ENCODE measurements at regions not wholly inside any gene's neighbourhood (a gene's known extent, or its start where the extent isn't known, plus 50 kb on each side); places are given as distances from the start of the nearest gene placed in this dataset.

DNA sequence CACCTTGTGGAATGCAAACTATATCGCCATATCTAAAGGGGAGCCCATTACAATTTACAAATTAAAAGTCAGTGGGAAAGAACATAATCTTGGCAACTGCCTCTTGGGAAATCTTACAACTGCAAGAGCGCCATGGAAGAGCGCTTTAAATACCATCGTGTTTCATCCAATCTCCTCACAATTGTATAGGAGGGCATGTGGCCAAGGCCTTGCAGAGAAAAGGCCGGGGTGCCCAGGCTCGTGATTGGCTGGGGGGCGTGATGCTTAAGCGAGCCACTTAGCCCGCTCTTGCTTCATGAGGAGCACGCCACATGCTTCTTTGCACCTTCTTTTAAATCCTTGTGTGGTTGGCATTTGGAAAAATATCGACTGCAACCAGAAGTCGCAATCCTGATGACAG, 69.8 kb upstream of the NFIB start:
- FAIRE-seq = no peak
- H3K4me1 Mint-ChIP-seq (ENCODE audit: low read depth, unreplicated experiment) = no peaks in the 10 kb centered on the region

DNA sequence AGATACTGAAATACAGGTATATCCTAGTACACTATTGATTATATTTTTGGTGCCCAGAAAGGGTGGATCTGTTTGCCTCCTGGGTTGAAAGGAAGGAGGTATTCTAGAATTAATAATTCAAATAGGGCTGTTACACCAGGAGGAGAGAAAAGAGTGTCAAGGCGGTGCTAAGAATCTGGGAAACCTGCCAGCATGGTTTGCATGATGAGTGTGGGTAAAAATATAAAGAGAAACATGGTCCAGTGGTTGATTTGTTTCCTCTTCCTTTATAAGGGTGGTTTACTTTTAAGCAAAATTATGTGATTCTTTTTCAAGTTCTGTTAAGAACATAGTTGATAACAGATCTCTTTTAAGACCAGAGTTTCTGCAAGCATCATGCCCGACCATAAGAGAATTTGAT, 69.4 kb upstream of the NFIB start:
- Histone ChIP-seq H2AFZ (ENCODE audit: low read depth, low read length) (no peak overlapping the region), H3K27me3 (ENCODE audit: insufficient read depth, low read length) (no peaks in the 10 kb centered on the region), H3K27ac (ENCODE audit: low read depth, low read length) (no peak overlapping the region), H3K4me3 (ENCODE audit: insufficient read depth, low read depth, low read length) (no peak overlapping the region), H3K4me2 (ENCODE audit: low read length) (no peak overlapping the region), H3K9ac (ENCODE audit: low read length) (no peak overlapping the region), H3K36me3 (ENCODE audit: insufficient read depth, low read length) (no peaks in the 10 kb centered on the region), H3K79me2 (ENCODE audit: insufficient read depth, low read length) (no peaks in the 10 kb centered on the region), H3K4me1 (ENCODE audit: insufficient read depth, low read length) (no peaks in the 10 kb centered on the region), H3K9me3 (ENCODE audit: insufficient read depth, low read depth, low read length) (no peaks in the 10 kb centered on the region), H4K20me1 (ENCODE audit: insufficient read depth, low read length) (no peaks in the 10 kb centered on the region)
- H3K4me1 Mint-ChIP-seq (ENCODE audit: low read depth, unreplicated experiment) = no peaks in the 10 kb centered on the region
- TF ChIP-seq EZH2 (IDR thresholded peaks at IDR 0.05; ENCODE audit: insufficient read depth, low read length) = no peak
- TF ChIP-seq, protein P1, sequence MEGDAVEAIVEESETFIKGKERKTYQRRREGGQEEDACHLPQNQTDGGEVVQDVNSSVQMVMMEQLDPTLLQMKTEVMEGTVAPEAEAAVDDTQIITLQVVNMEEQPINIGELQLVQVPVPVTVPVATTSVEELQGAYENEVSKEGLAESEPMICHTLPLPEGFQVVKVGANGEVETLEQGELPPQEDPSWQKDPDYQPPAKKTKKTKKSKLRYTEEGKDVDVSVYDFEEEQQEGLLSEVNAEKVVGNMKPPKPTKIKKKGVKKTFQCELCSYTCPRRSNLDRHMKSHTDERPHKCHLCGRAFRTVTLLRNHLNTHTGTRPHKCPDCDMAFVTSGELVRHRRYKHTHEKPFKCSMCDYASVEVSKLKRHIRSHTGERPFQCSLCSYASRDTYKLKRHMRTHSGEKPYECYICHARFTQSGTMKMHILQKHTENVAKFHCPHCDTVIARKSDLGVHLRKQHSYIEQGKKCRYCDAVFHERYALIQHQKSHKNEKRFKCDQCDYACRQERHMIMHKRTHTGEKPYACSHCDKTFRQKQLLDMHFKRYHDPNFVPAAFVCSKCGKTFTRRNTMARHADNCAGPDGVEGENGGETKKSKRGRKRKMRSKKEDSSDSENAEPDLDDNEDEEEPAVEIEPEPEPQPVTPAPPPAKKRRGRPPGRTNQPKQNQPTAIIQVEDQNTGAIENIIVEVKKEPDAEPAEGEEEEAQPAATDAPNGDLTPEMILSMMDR (IDR thresholded peaks at IDR 0.05; ENCODE audit: insufficient read depth, low read depth, low read length) = no peak
- H3K27ac Mint-ChIP-seq (ENCODE audit: unreplicated experiment) = no peak overlapping the region
- FAIRE-seq (no peak), DNase-seq (ENCODE audit: low read depth) (peak; percentile 57)
- no peaks in the 10 kb centered on the region for H3K36me3 Mint-ChIP-seq (ENCODE audit: low read depth, unreplicated experiment)
- peaks cover 10% of the 10 kb centered on the region for H3K27me3 Mint-ChIP-seq (ENCODE audit: low read depth, unreplicated experiment)
- H3K4me3 Mint-ChIP-seq (ENCODE audit: unreplicated experiment) = no peak overlapping the region
- no peaks in the 10 kb centered on the region for H3K9me3 Mint-ChIP-seq (ENCODE audit: unreplicated experiment)

More for the DNA sequence above, 69.8 kb upstream of the NFIB start:
- Histone ChIP-seq H3K4me3 (ENCODE audit: insufficient read depth, low read depth, low read length) (no peak overlapping the region), H3K4me1 (ENCODE audit: insufficient read depth, low read length) (no peaks in the 10 kb centered on the region), H4K20me1 (ENCODE audit: insufficient read depth, low read length) (no peaks in the 10 kb centered on the region), H2AFZ (ENCODE audit: low read depth, low read length) (no peak overlapping the region), H3K79me2 (ENCODE audit: insufficient read depth, low read length) (no peaks in the 10 kb centered on the region), H3K36me3 (ENCODE audit: insufficient read depth, low read length) (no peaks in the 10 kb centered on the region), H3K9me3 (ENCODE audit: insufficient read depth, low read depth, low read length) (no peaks in the 10 kb centered on the region), H3K27me3 (ENCODE audit: insufficient read depth, low read length) (no peaks in the 10 kb centered on the region), H3K9ac (ENCODE audit: low read length) (no peak overlapping the region), H3K27ac (ENCODE audit: low read depth, low read length) (no peak overlapping the region), H3K4me2 (ENCODE audit: low read length) (no peak overlapping the region)
- TF ChIP-seq, protein P1 (IDR thresholded peaks at IDR 0.05; ENCODE audit: insufficient read depth, low read depth, low read length) = no peak
- TF ChIP-seq EZH2 (IDR thresholded peaks at IDR 0.05; ENCODE audit: insufficient read depth, low read length) = no peak
- no peaks in the 10 kb centered on the region for H3K36me3 Mint-ChIP-seq (ENCODE audit: low read depth, unreplicated experiment)
- H3K27ac Mint-ChIP-seq (ENCODE audit: unreplicated experiment) = no peak overlapping the region
- no peaks in the 10 kb centered on the region for H3K9me3 Mint-ChIP-seq (ENCODE audit: unreplicated experiment)
- H3K4me3 Mint-ChIP-seq (ENCODE audit: unreplicated experiment) = no peak overlapping the region
- no peak for DNase-seq (ENCODE audit: low read depth)
- peaks cover 10% of the 10 kb centered on the region for H3K27me3 Mint-ChIP-seq (ENCODE audit: low read depth, unreplicated experiment)

DNA sequence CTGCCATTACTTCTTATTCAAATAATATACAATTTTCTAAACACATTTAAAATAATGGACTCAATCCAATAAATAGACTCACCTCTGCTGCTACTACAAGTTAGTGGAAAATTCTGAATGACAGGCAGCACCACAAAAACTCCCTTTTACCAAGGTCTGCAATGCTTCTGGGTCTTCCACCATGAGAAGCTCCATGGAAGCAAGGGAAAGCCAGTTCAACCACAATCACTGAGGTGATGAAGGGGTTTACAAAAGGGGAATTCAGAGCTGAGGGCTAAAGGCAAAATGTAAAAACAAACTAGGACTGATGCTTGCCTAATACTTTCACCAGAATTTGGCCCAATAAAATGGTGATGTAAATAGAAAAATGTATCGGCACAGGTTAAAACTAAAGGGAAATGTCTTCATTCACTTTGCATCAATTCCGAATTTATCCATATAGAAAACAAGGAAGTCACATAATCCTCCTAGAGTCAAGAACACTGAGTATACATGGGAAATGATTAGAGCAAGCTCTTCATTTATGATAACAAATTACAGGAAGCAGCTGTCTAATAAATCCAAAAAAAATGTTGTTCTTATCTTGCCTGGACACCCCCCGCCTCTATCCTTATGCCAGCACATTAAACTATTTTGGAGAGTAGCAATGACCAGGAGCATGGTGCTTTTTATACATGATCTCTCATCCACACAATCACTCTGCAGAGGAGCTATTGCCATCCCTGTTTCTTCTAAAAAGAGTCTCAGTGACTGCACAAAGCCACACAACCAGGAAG, 66.3 kb upstream of the NFIB start:
- H4K20me1 ChIP-seq (ENCODE audit: insufficient read depth, low read length) = no peaks in the 10 kb centered on the region
- no peak overlapping the region for H3K4me3 Mint-ChIP-seq (ENCODE audit: unreplicated experiment)
- H3K9me3 Mint-ChIP-seq (ENCODE audit: unreplicated experiment) = no peaks in the 10 kb centered on the region
- no peak overlapping the region for H3K9ac ChIP-seq (ENCODE audit: low read length)
- no peak overlapping the region for H3K27ac ChIP-seq (ENCODE audit: low read depth, low read length)
- no peaks in the 10 kb centered on the region for H3K4me1 Mint-ChIP-seq (ENCODE audit: low read depth, unreplicated experiment)
- no peaks in the 10 kb centered on the region for H3K4me1 ChIP-seq (ENCODE audit: insufficient read depth, low read length)
- H3K9me3 ChIP-seq (ENCODE audit: insufficient read depth, low read depth, low read length) = no peaks in the 10 kb centered on the region
- H3K4me3 ChIP-seq (ENCODE audit: insufficient read depth, low read depth, low read length) = no peak overlapping the region
- no peaks in the 10 kb centered on the region for H3K36me3 ChIP-seq (ENCODE audit: insufficient read depth, low read length)
- no peak overlapping the region for H3K27ac Mint-ChIP-seq (ENCODE audit: unreplicated experiment)
- no peaks in the 10 kb centered on the region for H3K27me3 ChIP-seq (ENCODE audit: insufficient read depth, low read length)
- no peak overlapping the region for H3K4me2 ChIP-seq (ENCODE audit: low read length)
- TF ChIP-seq, protein P1 (IDR thresholded peaks at IDR 0.05; ENCODE audit: insufficient read depth, low read depth, low read length) = no peak
- TF ChIP-seq EZH2 (IDR thresholded peaks at IDR 0.05; ENCODE audit: insufficient read depth, low read length) = no peak
- DNase-seq (ENCODE audit: low read depth) (no peak), FAIRE-seq (no peak)
- H3K79me2 ChIP-seq (ENCODE audit: insufficient read depth, low read length) = no peaks in the 10 kb centered on the region
- H3K36me3 Mint-ChIP-seq (ENCODE audit: low read depth, unreplicated experiment) = no peaks in the 10 kb centered on the region
- no peak overlapping the region for H2AFZ ChIP-seq (ENCODE audit: low read depth, low read length)
- H3K27me3 Mint-ChIP-seq (ENCODE audit: low read depth, unreplicated experiment) = peaks cover 10% of the 10 kb centered on the region
